HuH-7.5 (cell line): ENCODE measurements at regions not wholly inside any gene's neighbourhood (a gene's known extent, or its start where the extent isn't known, plus 50 kb on each side); places are given as distances from the start of the nearest gene placed in this dataset.
"Not testable (repeated sequence)": the region's sequence is repeated elsewhere in the genome, so short reads cannot be mapped to it uniquely, and the experiment has no call there.

Source experiments
- DNase-seq: peaks from one replicate; pipeline ENCODE4 v3.0.0; 2011; ENCODE audit warnings: low spot score

GRCh38 chr13:50755862-50756685 lies 87.4 kb downstream of the DLEU7 start:
- DNase-seq, result not testable (repeated sequence)

GRCh38 chr13:50757008-50757407 lies 86.5 kb downstream of the DLEU7 start:
- DNase-seq, result no peak

GRCh38 chr13:50758796-50759195 lies 84.7 kb downstream of the DLEU7 start:
- DNase-seq, result no peak

DNA sequence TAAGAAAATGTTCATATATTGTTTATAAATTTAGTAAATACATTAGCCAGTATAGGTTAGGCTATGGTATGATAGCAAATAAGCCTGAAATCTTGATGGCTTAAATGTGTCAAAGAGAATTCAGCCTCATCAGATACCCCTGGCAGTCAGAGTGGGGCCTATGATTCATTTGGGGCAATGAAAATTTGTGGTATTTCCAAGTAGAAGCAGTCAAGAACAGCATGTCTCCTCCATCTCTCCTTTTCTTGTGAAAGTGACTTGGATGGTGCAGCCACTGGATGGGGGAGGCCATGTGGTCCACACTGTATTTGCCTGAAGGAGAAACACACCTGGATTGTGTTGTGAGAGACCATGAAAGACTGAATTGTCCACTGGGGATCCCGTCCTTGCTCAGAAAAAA lies 82.7 kb downstream of the DLEU7 start:
- DNase-seq, result no peak

- no peak for DNase-seq
These were observed 82.1 kb downstream of the DLEU7 start for GRCh38 chr13:50761406-50761805.

DNA sequence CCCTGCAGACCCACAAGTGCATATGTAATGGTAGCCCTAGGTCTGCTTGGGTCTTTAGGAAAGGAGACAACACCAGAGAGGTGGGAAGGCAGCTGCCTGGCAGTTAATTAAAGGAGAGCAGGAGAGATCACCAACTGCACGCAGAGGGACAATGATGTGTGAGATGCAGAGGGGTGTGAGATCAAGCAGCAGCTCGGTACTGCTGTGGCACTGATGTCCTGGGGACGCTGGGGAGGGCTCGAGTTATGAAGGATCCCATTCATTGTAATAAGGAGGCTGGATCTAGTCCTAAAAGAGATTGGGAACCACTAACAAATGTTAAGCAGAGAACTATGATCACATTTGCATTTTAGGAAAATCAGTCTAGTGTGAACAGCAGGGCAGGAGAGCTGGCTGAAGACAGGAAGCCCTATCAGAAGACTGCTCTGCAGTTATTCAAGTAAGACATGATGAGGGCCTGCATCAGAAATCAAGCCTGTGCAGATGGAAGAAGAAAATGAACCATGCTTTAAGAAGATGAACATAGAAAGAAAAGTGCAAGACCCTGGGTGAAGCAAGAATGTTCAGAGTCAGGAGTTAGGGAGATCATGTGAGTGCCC lies 80.4 kb downstream of the DLEU7 start:
- no peak for DNase-seq

DNA sequence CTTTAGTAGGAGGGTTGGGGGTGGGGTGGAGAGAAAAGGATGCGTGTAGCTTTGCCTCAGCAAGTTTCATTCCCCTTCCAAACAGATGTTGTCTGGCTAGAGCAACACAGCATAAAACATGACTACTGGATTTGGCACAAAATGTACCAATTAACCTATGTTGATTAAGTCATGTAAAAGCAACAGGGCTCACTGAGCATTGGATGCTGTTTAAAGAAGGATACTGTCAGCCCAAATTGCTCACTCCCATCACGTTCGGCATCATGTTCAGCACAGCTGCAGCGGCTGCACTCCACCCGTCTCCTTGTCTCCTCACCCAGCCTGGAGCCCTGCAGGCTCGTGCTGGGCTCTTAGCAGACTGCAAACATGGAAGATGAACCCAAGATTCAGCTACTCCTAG lies 77.5 kb downstream of the DLEU7 start:
- DNase-seq, result no peak

DNA sequence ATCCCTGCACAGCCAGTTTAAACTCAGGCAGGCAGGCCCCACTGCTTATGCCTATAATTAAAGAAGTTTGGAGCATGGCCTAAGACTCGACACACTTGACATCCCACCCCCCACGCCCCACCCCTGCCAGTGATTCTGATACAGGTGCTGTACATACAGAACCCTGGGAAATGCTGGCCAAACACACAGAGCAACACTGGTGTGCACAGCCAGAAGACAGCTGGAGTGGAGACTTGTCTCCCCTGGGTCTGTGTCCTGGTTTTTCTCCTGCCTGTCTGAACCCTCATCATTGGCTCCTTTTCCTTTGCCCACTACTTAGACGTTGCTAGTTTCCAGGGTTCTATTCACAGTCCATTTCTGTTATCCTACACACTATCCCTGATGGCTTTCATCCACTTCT lies 76.8 kb downstream of the DLEU7 start:
- no peak for DNase-seq

DNA sequence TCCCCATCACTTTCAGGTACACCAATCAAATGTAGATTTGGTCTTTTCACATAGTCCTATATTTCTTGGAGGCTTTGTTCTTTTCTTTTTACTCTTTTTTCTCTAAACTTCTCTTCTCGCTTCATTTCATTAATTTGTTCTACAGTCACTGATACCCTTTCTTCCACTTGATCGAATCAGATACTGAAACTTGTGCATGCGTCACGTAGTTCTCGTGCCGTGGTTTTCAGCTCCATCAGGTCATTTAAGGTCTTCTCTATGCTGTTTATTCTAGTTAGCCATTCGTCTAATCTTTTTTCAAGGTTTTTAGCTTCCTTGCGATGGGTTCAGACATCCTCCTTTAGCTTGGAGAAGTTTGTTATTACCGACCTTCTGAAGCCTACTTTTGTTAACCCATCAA lies 70.6 kb downstream of the DLEU7 start:
- not testable (repeated sequence) for DNase-seq
